Mucosa of stomach (tissue), 1 donor: ENCODE measurements at regions not wholly inside any gene's neighbourhood (a gene's known extent, or its start where the extent isn't known, plus 50 kb on each side); places are given as distances from the start of the nearest gene placed in this dataset.

Experiments
- H3K27me3 ChIP-seq: one replicate; pipeline ENCODE4 v1.7.0; 2013; ENCODE audit warnings: mild to moderate bottlenecking, low read length; ENCODE audit not compliant: control insufficient read depth, insufficient read depth
- H3K36me3 ChIP-seq: one replicate; pipeline ENCODE4 v1.7.0; 2013; ENCODE audit warnings: low read length; ENCODE audit not compliant: control insufficient read depth, insufficient read depth
- H3K4me1 ChIP-seq: one replicate; pipeline ENCODE4 v1.7.0; 2013; ENCODE audit warnings: mild to moderate bottlenecking, low read length; ENCODE audit not compliant: control insufficient read depth, insufficient read depth
- H3K4me3 ChIP-seq: one replicate; pipeline ENCODE4 v1.7.0; 2013; ENCODE audit warnings: low read length
- H3K9ac ChIP-seq: one replicate; pipeline ENCODE4 v1.7.0; 2013; ENCODE audit warnings: mild to moderate bottlenecking, low read length, moderate library complexity
- H3K9me3 ChIP-seq: one replicate; pipeline ENCODE4 v1.7.0; 2013; ENCODE audit warnings: mild to moderate bottlenecking, low read length, moderate library complexity; ENCODE audit not compliant: control insufficient read depth
- donor health status: Pancreatic carcinoma.

DNA sequence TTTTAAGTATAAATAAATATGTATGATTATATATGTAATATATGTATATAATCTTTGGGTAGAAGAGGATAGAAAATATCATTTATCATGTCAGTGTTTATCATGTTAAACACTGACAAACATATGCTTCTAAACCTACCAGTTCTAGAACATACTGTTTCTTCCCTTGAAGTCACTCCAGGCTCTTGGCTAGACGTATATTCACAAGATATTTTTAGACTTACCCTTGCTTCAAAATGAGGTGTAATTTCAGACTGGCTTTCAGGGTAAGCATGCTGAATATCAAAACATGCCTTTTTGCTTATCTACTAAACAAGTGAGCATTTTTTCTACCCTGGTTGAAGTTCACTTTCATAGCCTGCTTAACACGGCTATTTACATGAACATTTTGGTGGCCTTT is 642.4 kb upstream of the PKDCC start:
- Histone ChIP-seq H3K36me3 (no peaks in the 10 kb centered on the region), H3K27me3 (no peaks in the 10 kb centered on the region), H3K4me3 (no peak overlapping the region), H3K9ac (no peak overlapping the region), H3K4me1 (no peaks in the 10 kb centered on the region), H3K9me3 (no peaks in the 10 kb centered on the region)

DNA sequence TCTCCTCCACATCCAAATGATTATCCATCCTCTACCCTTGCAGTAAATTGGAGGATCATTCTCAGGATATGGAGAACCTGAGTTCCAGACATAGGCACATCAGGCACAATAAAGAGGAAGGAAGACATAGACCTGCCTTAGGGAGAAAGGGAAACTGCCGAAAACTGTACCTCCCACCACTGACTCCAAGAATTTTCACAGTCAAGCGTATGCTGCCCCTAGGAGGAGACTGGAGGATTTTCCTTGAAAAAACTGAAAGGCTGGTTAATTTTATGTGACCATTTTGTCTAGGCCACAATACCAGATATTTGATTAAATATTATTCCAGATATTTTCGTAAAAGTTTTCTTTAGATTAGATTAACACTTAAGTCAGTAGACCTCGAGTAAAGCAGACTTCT is 638.5 kb upstream of the PKDCC start:
- no peaks in the 10 kb centered on the region for H3K9me3 ChIP-seq
- no peak overlapping the region for H3K4me3 ChIP-seq
- H3K4me1 ChIP-seq: no peaks in the 10 kb centered on the region
- no peaks in the 10 kb centered on the region for H3K27me3 ChIP-seq
- H3K36me3 ChIP-seq: no peaks in the 10 kb centered on the region
- H3K9ac ChIP-seq: no peak overlapping the region

DNA sequence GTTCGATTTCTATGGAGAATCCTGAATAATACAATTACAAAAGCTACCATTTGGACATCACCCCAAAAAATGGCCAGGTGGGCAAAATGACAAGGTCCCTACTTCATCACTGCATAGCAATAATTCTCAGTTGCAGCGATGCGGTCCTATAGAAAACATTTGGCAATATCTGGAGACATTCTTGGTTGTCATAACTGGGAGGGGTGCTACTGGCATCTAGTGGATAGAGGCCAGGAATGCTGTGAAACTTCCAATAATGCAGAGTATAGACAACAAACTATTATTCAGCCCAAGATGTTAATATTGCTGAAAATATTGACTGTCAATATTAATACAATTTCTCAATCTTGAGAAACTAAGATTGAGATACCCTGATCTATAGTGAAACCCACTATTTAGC is 637.8 kb upstream of the PKDCC start:
- Histone ChIP-seq H3K36me3 (no peaks in the 10 kb centered on the region), H3K9me3 (no peaks in the 10 kb centered on the region), H3K4me3 (no peak overlapping the region), H3K4me1 (no peaks in the 10 kb centered on the region), H3K9ac (no peak overlapping the region), H3K27me3 (no peaks in the 10 kb centered on the region)

DNA sequence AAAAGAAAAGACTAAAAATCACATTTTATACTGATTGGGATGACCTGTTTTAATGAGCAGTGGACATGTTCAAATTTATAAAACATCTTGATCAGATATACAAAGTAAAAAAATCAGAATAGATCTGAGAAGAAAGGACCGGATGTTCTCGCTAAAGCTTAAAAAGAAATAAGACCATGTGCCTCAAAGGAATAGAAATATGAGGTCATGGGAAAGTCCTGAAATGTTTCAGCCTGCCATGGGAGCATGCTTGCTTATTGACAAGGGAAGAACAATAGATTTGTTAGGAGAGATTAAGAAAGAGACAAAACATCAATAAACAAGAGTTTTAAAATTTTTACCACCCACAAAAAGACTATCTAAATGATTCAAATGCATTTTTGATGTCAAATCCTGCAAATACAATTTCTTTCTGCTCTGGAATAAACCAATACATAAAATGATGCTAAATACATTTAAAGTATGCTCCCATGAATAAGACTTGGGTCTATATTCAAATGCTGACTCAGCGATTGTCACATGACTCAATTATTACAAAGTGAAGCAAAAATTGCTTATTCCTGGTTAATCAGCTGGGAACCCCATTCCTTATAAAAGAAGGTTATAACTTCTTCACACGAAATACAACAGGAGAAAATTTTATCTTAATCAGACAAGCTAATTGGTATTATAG is 633.9 kb upstream of the PKDCC start:
- H3K4me3 ChIP-seq: no peak overlapping the region
- H3K9ac ChIP-seq: no peak overlapping the region
- H3K27me3 ChIP-seq: no peaks in the 10 kb centered on the region
- H3K9me3 ChIP-seq: no peaks in the 10 kb centered on the region
- no peaks in the 10 kb centered on the region for H3K36me3 ChIP-seq
- H3K4me1 ChIP-seq: no peaks in the 10 kb centered on the region

DNA sequence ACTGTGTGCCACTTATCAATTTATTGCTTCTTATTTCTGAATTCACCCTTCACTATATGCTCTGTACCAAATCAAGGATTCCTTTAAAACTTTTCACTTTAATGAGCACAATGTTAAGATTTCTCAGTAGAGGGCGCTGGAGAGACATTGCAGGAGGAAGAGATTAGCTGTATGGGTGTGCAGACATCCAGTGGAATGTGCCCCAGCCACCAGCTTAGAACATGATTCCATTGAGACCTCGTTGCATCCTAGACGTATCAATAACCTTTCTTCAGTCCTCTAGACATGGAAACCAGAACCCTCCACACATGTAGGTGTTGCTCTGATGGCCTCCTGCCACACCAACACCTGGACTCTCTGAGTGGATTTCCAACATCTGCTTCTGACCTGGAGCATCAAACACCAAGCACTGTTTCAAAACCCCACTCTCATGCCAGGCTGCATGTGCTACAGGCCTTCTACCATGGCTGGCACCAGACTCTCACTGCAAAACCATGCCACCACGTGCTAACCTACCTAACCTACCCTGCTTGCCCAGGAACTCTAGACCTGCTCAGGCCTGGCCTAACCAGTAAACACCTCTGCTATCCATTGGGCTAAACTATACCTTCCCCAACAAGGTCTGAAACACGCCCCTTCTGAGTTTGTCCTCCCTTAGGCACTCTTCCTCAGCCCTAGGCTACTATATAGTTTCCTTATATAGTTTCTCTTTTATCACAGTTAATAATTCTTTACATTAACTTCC is 633.2 kb upstream of the PKDCC start:
- Histone ChIP-seq H3K9me3 (no peaks in the 10 kb centered on the region), H3K36me3 (no peaks in the 10 kb centered on the region), H3K4me3 (no peak overlapping the region), H3K9ac (no peak overlapping the region), H3K27me3 (no peaks in the 10 kb centered on the region), H3K4me1 (no peaks in the 10 kb centered on the region)

DNA sequence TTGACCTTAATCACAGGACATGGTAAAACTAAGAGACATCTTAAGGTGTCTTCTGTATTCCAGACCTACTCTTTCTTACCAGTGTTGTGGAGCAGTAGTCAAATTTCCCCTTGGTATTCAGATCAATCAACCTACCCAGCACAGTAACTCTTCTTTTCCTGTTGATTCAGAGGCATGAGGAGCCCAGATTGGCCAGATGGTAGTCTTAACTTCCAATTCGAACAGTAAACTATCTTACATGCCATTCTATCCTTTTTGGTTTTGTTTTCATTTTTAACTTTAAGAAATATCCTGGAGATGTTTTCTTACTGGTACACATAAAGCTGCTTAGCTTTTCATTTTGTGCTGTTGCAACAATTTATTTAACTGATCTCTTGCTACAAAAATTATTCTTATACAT is 630.3 kb upstream of the PKDCC start:
- Histone ChIP-seq H3K36me3 (no peaks in the 10 kb centered on the region), H3K4me1 (no peaks in the 10 kb centered on the region), H3K4me3 (no peak overlapping the region), H3K27me3 (no peaks in the 10 kb centered on the region), H3K9ac (no peak overlapping the region), H3K9me3 (no peaks in the 10 kb centered on the region)

DNA sequence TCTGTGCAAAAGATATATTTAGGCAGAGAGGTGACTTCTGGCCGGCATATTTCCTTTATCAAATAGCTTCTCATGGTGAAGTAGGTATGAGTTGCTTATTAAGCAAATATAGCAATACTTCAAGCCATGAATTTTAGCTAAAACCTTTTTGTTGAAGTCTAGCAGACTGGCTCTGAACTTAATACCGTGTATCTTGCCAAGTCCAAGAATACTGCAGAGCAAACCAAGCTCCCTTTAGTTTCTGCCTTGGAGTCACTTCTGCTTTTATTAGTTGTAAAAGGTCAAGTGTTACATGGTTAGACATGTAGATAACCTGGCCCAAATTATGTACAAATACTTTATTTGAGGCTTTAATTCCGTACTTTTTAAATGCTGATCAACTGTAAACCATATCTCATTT is 627.6 kb upstream of the PKDCC start:
- no peaks in the 10 kb centered on the region for H3K4me1 ChIP-seq
- H3K36me3 ChIP-seq: no peaks in the 10 kb centered on the region
- H3K4me3 ChIP-seq: no peak overlapping the region
- no peak overlapping the region for H3K9ac ChIP-seq
- H3K27me3 ChIP-seq: no peaks in the 10 kb centered on the region
- no peaks in the 10 kb centered on the region for H3K9me3 ChIP-seq

DNA sequence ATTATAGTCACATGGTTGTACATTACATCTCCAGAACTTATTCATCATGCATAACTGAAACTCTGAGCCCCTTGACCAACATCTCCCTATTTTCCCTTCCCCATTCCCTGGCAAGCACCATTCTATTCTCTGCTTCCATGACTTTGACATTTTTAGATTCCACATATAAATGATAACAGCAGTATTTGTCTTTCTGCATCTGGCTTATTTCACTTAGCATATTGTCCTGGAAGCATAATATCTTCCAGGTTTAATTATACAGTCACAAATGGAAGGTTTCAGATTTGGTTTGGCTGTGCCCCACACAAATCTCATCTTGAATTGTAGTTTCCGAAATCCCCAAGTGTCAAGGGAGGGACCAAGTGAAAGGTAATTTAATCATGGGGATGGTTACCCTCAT is 626.9 kb upstream of the PKDCC start:
- H3K27me3 ChIP-seq: no peaks in the 10 kb centered on the region
- no peaks in the 10 kb centered on the region for H3K9me3 ChIP-seq

DNA sequence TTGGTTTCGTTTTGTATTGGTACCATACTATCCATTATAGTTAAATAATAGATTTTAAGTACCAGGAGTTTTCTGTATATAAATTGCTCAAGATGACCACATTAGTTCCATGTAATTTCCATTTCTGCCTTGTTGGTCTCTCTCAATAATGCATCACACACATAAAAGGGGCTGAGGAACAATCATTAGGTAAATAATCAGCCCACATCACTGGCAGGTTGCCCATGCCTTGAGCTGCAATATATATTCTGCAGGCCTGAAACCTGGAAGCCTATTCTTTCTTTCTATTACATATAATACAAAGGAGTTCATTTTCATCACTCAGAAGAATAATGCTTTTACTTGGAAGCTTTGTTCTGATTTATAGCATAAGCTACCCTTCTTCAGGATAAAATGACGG is 616.1 kb upstream of the PKDCC start:
- H3K27me3 ChIP-seq: no peaks in the 10 kb centered on the region
- no peak overlapping the region for H3K4me3 ChIP-seq
- no peaks in the 10 kb centered on the region for H3K9me3 ChIP-seq
- H3K36me3 ChIP-seq: no peaks in the 10 kb centered on the region
- H3K4me1 ChIP-seq: no peaks in the 10 kb centered on the region
- no peak overlapping the region for H3K9ac ChIP-seq

More for the DNA sequence above, 626.9 kb upstream of the PKDCC start:
- H3K4me1 ChIP-seq: no peaks in the 10 kb centered on the region
- H3K36me3 ChIP-seq: no peaks in the 10 kb centered on the region
- H3K4me3 ChIP-seq: no peak overlapping the region
- H3K9ac ChIP-seq: no peak overlapping the region

DNA sequence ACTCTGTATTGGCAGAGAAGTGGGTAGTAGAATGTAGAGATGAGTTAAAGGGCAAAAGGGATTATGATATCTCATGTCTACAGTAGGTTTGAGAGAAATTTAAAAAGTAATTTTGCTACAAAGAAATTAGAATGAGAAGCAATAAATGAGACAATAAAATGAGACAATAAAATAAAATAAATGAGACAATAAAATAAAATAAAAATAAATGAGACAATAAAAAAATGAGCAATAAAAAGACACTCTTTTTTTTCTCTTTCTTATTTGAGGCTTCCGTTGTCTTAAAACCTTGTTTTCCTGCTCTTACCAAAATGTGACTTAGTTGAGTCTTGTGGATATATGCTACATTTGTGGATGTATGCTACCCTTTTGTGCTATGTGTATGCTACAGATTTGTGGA is 615.4 kb upstream of the PKDCC start:
- no peaks in the 10 kb centered on the region for H3K4me1 ChIP-seq
- no peaks in the 10 kb centered on the region for H3K9me3 ChIP-seq
- H3K9ac ChIP-seq: no peak overlapping the region
- H3K4me3 ChIP-seq: no peak overlapping the region
- H3K36me3 ChIP-seq: no peaks in the 10 kb centered on the region
- no peaks in the 10 kb centered on the region for H3K27me3 ChIP-seq

DNA sequence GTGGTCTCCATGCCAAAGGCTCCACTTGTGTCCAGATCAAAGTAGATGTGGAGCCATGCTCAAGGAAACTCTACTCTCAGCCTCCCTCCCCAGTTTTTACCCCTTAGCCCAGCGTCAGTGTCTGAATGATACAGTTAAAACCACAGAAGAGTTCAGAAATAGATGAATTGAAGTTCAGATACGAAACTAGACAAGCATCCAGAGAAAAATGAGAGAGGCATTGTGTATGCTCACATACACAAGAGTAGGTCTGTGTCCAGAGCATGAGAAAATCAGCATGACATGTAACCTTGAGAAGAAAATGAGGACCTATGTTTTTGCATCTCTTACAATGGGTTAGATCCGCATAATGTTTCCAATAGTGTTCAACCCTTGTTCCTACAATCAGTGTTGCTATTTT is 612.8 kb upstream of the PKDCC start:
- no peak overlapping the region for H3K4me3 ChIP-seq
- no peaks in the 10 kb centered on the region for H3K4me1 ChIP-seq

DNA sequence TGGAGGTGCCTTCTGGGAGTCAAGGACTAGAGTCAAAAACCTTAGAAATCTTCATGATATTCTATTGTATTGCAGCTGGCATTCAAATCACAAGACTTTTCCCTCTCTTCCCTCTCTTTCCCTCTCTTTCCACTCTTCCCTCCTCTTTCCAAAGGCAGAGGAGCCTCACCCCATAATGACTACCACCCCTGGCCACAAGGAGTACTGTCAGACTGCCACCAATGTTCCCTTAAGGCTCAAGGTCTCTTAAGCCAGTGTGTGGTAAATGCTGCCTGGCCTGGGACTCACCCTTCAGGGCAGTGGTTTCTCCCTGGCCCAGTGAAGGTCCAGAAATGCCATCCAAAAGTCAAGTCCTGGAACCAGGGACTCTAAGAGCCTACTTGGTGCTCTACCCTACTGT is 605.9 kb upstream of the PKDCC start:
- Histone ChIP-seq H3K27me3 (no peaks in the 10 kb centered on the region), H3K9ac (no peak overlapping the region), H3K4me1 (no peaks in the 10 kb centered on the region), H3K9me3 (no peaks in the 10 kb centered on the region), H3K36me3 (no peaks in the 10 kb centered on the region), H3K4me3 (no peak overlapping the region)

More for the DNA sequence above, 612.8 kb upstream of the PKDCC start:
- H3K27me3 ChIP-seq: no peaks in the 10 kb centered on the region
- no peaks in the 10 kb centered on the region for H3K36me3 ChIP-seq
- H3K9ac ChIP-seq: no peak overlapping the region
- no peaks in the 10 kb centered on the region for H3K9me3 ChIP-seq
